Mucosa of stomach (tissue), 1 donor: ENCODE measurements at regions not wholly inside any gene's neighbourhood (a gene's known extent, or its start where the extent isn't known, plus 50 kb on each side); places are given as distances from the start of the nearest gene placed in this dataset.

Experiments used
- H3K27me3 ChIP-seq: one replicate; pipeline ENCODE4 v1.7.0; 2013; ENCODE audit warnings: mild to moderate bottlenecking, low read length; ENCODE audit not compliant: control insufficient read depth, insufficient read depth
- H3K36me3 ChIP-seq: one replicate; pipeline ENCODE4 v1.7.0; 2013; ENCODE audit warnings: low read length; ENCODE audit not compliant: control insufficient read depth, insufficient read depth
- H3K4me1 ChIP-seq: one replicate; pipeline ENCODE4 v1.7.0; 2013; ENCODE audit warnings: mild to moderate bottlenecking, low read length; ENCODE audit not compliant: control insufficient read depth, insufficient read depth
- H3K4me3 ChIP-seq: one replicate; pipeline ENCODE4 v1.7.0; 2013; ENCODE audit warnings: low read length
- H3K9ac ChIP-seq: one replicate; pipeline ENCODE4 v1.7.0; 2013; ENCODE audit warnings: mild to moderate bottlenecking, low read length, moderate library complexity
- H3K9me3 ChIP-seq: one replicate; pipeline ENCODE4 v1.7.0; 2013; ENCODE audit warnings: mild to moderate bottlenecking, low read length, moderate library complexity; ENCODE audit not compliant: control insufficient read depth
- donor health status: Pancreatic carcinoma.

- no peaks in the 10 kb centered on the region for H3K4me1 ChIP-seq
- no peaks in the 10 kb centered on the region for H3K36me3 ChIP-seq
- no peak overlapping the region for H3K9ac ChIP-seq
- no peaks in the 10 kb centered on the region for H3K9me3 ChIP-seq
- no peak overlapping the region for H3K4me3 ChIP-seq
- no peaks in the 10 kb centered on the region for H3K27me3 ChIP-seq
Measured at GRCh38 chr4:12846368-12846767, 637.8 kb downstream of the RAB28 start.

- no peak overlapping the region for H3K4me3 ChIP-seq
- H3K27me3 ChIP-seq: no peaks in the 10 kb centered on the region
- no peaks in the 10 kb centered on the region for H3K9me3 ChIP-seq
- no peaks in the 10 kb centered on the region for H3K4me1 ChIP-seq
- no peaks in the 10 kb centered on the region for H3K36me3 ChIP-seq
- no peak overlapping the region for H3K9ac ChIP-seq
Measured at GRCh38 chr4:12844141-12844540, 640.0 kb downstream of the RAB28 start.

GRCh38 chr4:12827966-12828365, 656.2 kb downstream of the RAB28 start:
- Histone ChIP-seq H3K36me3 (no peaks in the 10 kb centered on the region), H3K4me3 (no peak overlapping the region), H3K27me3 (no peaks in the 10 kb centered on the region), H3K9me3 (no peaks in the 10 kb centered on the region), H3K4me1 (no peaks in the 10 kb centered on the region), H3K9ac (no peak overlapping the region)

GRCh38 chr4:12791536-12791935, 692.6 kb downstream of the RAB28 start:
- no peaks in the 10 kb centered on the region for H3K4me1 ChIP-seq
- H3K27me3 ChIP-seq: no peaks in the 10 kb centered on the region
- H3K4me3 ChIP-seq: no peak overlapping the region

GRCh38 chr4:12787261-12787660, 696.9 kb downstream of the RAB28 start:
- no peak overlapping the region for H3K9ac ChIP-seq
- no peaks in the 10 kb centered on the region for H3K36me3 ChIP-seq
- no peaks in the 10 kb centered on the region for H3K9me3 ChIP-seq
- no peaks in the 10 kb centered on the region for H3K4me1 ChIP-seq
- H3K27me3 ChIP-seq: no peaks in the 10 kb centered on the region
- H3K4me3 ChIP-seq: no peak overlapping the region

More at GRCh38 chr4:12791536-12791935, 692.6 kb downstream of the RAB28 start:
- Histone ChIP-seq H3K36me3 (no peaks in the 10 kb centered on the region), H3K9ac (no peak overlapping the region), H3K9me3 (no peaks in the 10 kb centered on the region)

GRCh38 chr4:12778706-12779105, 705.4 kb downstream of the RAB28 start:
- Histone ChIP-seq H3K4me1 (no peaks in the 10 kb centered on the region), H3K27me3 (no peaks in the 10 kb centered on the region), H3K4me3 (no peak overlapping the region), H3K36me3 (no peaks in the 10 kb centered on the region), H3K9ac (no peak overlapping the region), H3K9me3 (no peaks in the 10 kb centered on the region)

GRCh38 chr4:12778191-12778590, 705.9 kb downstream of the RAB28 start:
- Histone ChIP-seq H3K4me1 (no peaks in the 10 kb centered on the region), H3K4me3 (no peak overlapping the region), H3K27me3 (no peaks in the 10 kb centered on the region), H3K9ac (no peak overlapping the region), H3K36me3 (no peaks in the 10 kb centered on the region), H3K9me3 (no peaks in the 10 kb centered on the region)

GRCh38 chr4:12770351-12770750, 713.8 kb downstream of the RAB28 start:
- Histone ChIP-seq H3K9me3 (no peaks in the 10 kb centered on the region), H3K27me3 (no peaks in the 10 kb centered on the region), H3K36me3 (no peaks in the 10 kb centered on the region), H3K9ac (no peak overlapping the region), H3K4me1 (no peaks in the 10 kb centered on the region), H3K4me3 (no peak overlapping the region)

GRCh38 chr4:12761694-12762093, 722.4 kb downstream of the RAB28 start:
- H3K27me3 ChIP-seq: no peaks in the 10 kb centered on the region
- H3K4me1 ChIP-seq: no peaks in the 10 kb centered on the region
- H3K4me3 ChIP-seq: no peak overlapping the region
- H3K9ac ChIP-seq: no peak overlapping the region
- H3K36me3 ChIP-seq: no peaks in the 10 kb centered on the region
- no peaks in the 10 kb centered on the region for H3K9me3 ChIP-seq

GRCh38 chr4:12747154-12747553, 737.0 kb downstream of the RAB28 start:
- Histone ChIP-seq H3K9ac (no peak overlapping the region), H3K4me3 (no peak overlapping the region), H3K36me3 (no peaks in the 10 kb centered on the region), H3K4me1 (no peaks in the 10 kb centered on the region), H3K9me3 (no peaks in the 10 kb centered on the region), H3K27me3 (no peaks in the 10 kb centered on the region)

- Histone ChIP-seq H3K27me3 (no peaks in the 10 kb centered on the region), H3K4me3 (no peak overlapping the region), H3K9me3 (no peaks in the 10 kb centered on the region), H3K36me3 (no peaks in the 10 kb centered on the region), H3K4me1 (no peaks in the 10 kb centered on the region), H3K9ac (no peak overlapping the region)
Measured at GRCh38 chr4:12746221-12746620, 737.9 kb downstream of the RAB28 start.

- Histone ChIP-seq H3K4me3 (no peak overlapping the region), H3K36me3 (no peaks in the 10 kb centered on the region), H3K27me3 (no peaks in the 10 kb centered on the region), H3K9ac (no peak overlapping the region), H3K4me1 (no peaks in the 10 kb centered on the region), H3K9me3 (no peaks in the 10 kb centered on the region)
Measured at GRCh38 chr4:12734586-12734985, 749.6 kb downstream of the RAB28 start.

GRCh38 chr4:12729384-12729783, 754.8 kb downstream of the RAB28 start:
- no peak overlapping the region for H3K9ac ChIP-seq
- H3K4me1 ChIP-seq: no peaks in the 10 kb centered on the region
- no peaks in the 10 kb centered on the region for H3K27me3 ChIP-seq
- no peaks in the 10 kb centered on the region for H3K36me3 ChIP-seq
- no peak overlapping the region for H3K4me3 ChIP-seq
- H3K9me3 ChIP-seq: no peaks in the 10 kb centered on the region
